ENCODE measurements at regions not wholly inside any gene's neighbourhood (a gene's known extent, or its start where the extent isn't known, plus 50 kb on each side); places are given as distances from the start of the nearest gene placed in this dataset.

- H3K27me3 ChIP-seq (ENCODE audit: control insufficient read depth in 1 of 2, insufficient read depth in 2 of 2, low read length in 2 of 2), result no peaks in the 10 kb centered on the region
- H3K9ac ChIP-seq (ENCODE audit: low read length), result no peak overlapping the region
- H3K36me3 ChIP-seq (ENCODE audit: insufficient read depth, low read length), result no peaks in the 10 kb centered on the region
- H3K4me1 ChIP-seq (ENCODE audit: insufficient read depth, low read length), result peaks cover 20% of the 10 kb centered on the region
- H3K4me3 ChIP-seq (ENCODE audit: low read depth in 1 of 2, low read length in 2 of 2), result no peak overlapping the region
- H3K27ac ChIP-seq (ENCODE audit: low read depth, low read length), result no peak overlapping the region
- no peaks in the 10 kb centered on the region for H3K9me3 ChIP-seq (ENCODE audit: low read length)
Observed at GRCh38 chr2:43133336-43133707, 93.1 kb downstream of the ZFP36L2 start.

GRCh38 chr2:43132683-43133301 lies 93.6 kb downstream of the ZFP36L2 start:
- H3K36me3 ChIP-seq (ENCODE audit: insufficient read depth, low read length), result no peaks in the 10 kb centered on the region
- no peak overlapping the region for H3K27ac ChIP-seq (ENCODE audit: low read depth, low read length)
- H3K4me1 ChIP-seq (ENCODE audit: insufficient read depth, low read length), result peaks cover 24% of the 10 kb centered on the region
- no peaks in the 10 kb centered on the region for H3K27me3 ChIP-seq (ENCODE audit: control insufficient read depth in 1 of 2, insufficient read depth in 2 of 2, low read length in 2 of 2)
- no peak overlapping the region for H3K4me3 ChIP-seq (ENCODE audit: low read depth in 1 of 2, low read length in 2 of 2)
- no peak overlapping the region for H3K9ac ChIP-seq (ENCODE audit: low read length)
- no peaks in the 10 kb centered on the region for H3K9me3 ChIP-seq (ENCODE audit: low read length)

GRCh38 chr2:43131890-43132682 lies 94.3 kb downstream of the ZFP36L2 start:
- Histone ChIP-seq H3K9me3 (ENCODE audit: low read length) (no peaks in the 10 kb centered on the region), H3K4me1 (ENCODE audit: insufficient read depth, low read length) (peaks cover 24% of the 10 kb centered on the region), H3K4me3 (ENCODE audit: low read depth in 1 of 2, low read length in 2 of 2) (no peak overlapping the region), H3K27ac (ENCODE audit: low read depth, low read length) (no peak overlapping the region), H3K27me3 (ENCODE audit: control insufficient read depth in 1 of 2, insufficient read depth in 2 of 2, low read length in 2 of 2) (no peaks in the 10 kb centered on the region), H3K36me3 (ENCODE audit: insufficient read depth, low read length) (no peaks in the 10 kb centered on the region), H3K9ac (ENCODE audit: low read length) (no peak overlapping the region)

GRCh38 chr2:43131051-43131889 lies 95.1 kb downstream of the ZFP36L2 start:
- H3K27ac ChIP-seq (ENCODE audit: low read depth, low read length), result no peak overlapping the region
- peaks cover 24% of the 10 kb centered on the region for H3K4me1 ChIP-seq (ENCODE audit: insufficient read depth, low read length)
- H3K27me3 ChIP-seq (ENCODE audit: control insufficient read depth in 1 of 2, insufficient read depth in 2 of 2, low read length in 2 of 2), result no peaks in the 10 kb centered on the region
- no peak overlapping the region for H3K4me3 ChIP-seq (ENCODE audit: low read depth in 1 of 2, low read length in 2 of 2)
- H3K9ac ChIP-seq (ENCODE audit: low read length), result no peak overlapping the region
- H3K9me3 ChIP-seq (ENCODE audit: low read length), result no peaks in the 10 kb centered on the region
- no peaks in the 10 kb centered on the region for H3K36me3 ChIP-seq (ENCODE audit: insufficient read depth, low read length)

- no peaks in the 10 kb centered on the region for H3K27me3 ChIP-seq (ENCODE audit: control insufficient read depth in 1 of 2, insufficient read depth in 2 of 2, low read length in 2 of 2)
- H3K4me1 ChIP-seq (ENCODE audit: insufficient read depth, low read length), result peaks cover 24% of the 10 kb centered on the region
- peak overlapping the region; percentile 44 for H3K27ac ChIP-seq (ENCODE audit: low read depth, low read length)
- H3K36me3 ChIP-seq (ENCODE audit: insufficient read depth, low read length), result no peaks in the 10 kb centered on the region
- H3K9me3 ChIP-seq (ENCODE audit: low read length), result no peaks in the 10 kb centered on the region
- no peak overlapping the region for H3K4me3 ChIP-seq (ENCODE audit: low read depth in 1 of 2, low read length in 2 of 2)
- no peak overlapping the region for H3K9ac ChIP-seq (ENCODE audit: low read length)
Observed at GRCh38 chr2:43130548-43130875, 95.9 kb downstream of the ZFP36L2 start.

- Histone ChIP-seq H3K9ac (ENCODE audit: low read length) (no peak overlapping the region), H3K4me1 (ENCODE audit: insufficient read depth, low read length) (peaks cover 24% of the 10 kb centered on the region), H3K27ac (ENCODE audit: low read depth, low read length) (peak overlapping the region; percentile 44), H3K9me3 (ENCODE audit: low read length) (no peaks in the 10 kb centered on the region), H3K4me3 (ENCODE audit: low read depth in 1 of 2, low read length in 2 of 2) (no peak overlapping the region), H3K27me3 (ENCODE audit: control insufficient read depth in 1 of 2, insufficient read depth in 2 of 2, low read length in 2 of 2) (no peaks in the 10 kb centered on the region), H3K36me3 (ENCODE audit: insufficient read depth, low read length) (no peaks in the 10 kb centered on the region)
Observed at GRCh38 chr2:43129676-43130547, 96.5 kb downstream of the ZFP36L2 start.

- Histone ChIP-seq H3K27ac (ENCODE audit: low read depth, low read length) (no peak overlapping the region), H3K9me3 (ENCODE audit: low read length) (no peaks in the 10 kb centered on the region), H3K27me3 (ENCODE audit: control insufficient read depth in 1 of 2, insufficient read depth in 2 of 2, low read length in 2 of 2) (no peaks in the 10 kb centered on the region), H3K4me1 (ENCODE audit: insufficient read depth, low read length) (peaks cover 33% of the 10 kb centered on the region), H3K36me3 (ENCODE audit: insufficient read depth, low read length) (no peaks in the 10 kb centered on the region), H3K9ac (ENCODE audit: low read length) (no peak overlapping the region), H3K4me3 (ENCODE audit: low read depth in 1 of 2, low read length in 2 of 2) (no peak overlapping the region)
Observed at GRCh38 chr2:43128559-43128955, 97.8 kb downstream of the ZFP36L2 start.

- no peaks in the 10 kb centered on the region for H3K36me3 ChIP-seq (ENCODE audit: insufficient read depth, low read length)
- peaks cover 36% of the 10 kb centered on the region for H3K4me1 ChIP-seq (ENCODE audit: insufficient read depth, low read length)
- H3K27me3 ChIP-seq (ENCODE audit: control insufficient read depth in 1 of 2, insufficient read depth in 2 of 2, low read length in 2 of 2), result no peaks in the 10 kb centered on the region
- H3K27ac ChIP-seq (ENCODE audit: low read depth, low read length), result peak overlapping the region; percentile 49
- H3K9me3 ChIP-seq (ENCODE audit: low read length), result no peaks in the 10 kb centered on the region
- H3K4me3 ChIP-seq (ENCODE audit: low read depth in 1 of 2, low read length in 2 of 2), result no peak overlapping the region
- no peak overlapping the region for H3K9ac ChIP-seq (ENCODE audit: low read length)
Observed at GRCh38 chr2:43127941-43128558, 98.4 kb downstream of the ZFP36L2 start.

- H3K27ac ChIP-seq (ENCODE audit: low read depth, low read length), result no peak overlapping the region
Observed at GRCh38 chr2:43127208-43127940, 99.0 kb downstream of the ZFP36L2 start.

GRCh38 chr2:43126817-43127207 lies 99.6 kb downstream of the ZFP36L2 start:
- no peaks in the 10 kb centered on the region for H3K36me3 ChIP-seq (ENCODE audit: insufficient read depth, low read length)
- no peaks in the 10 kb centered on the region for H3K9me3 ChIP-seq (ENCODE audit: low read length)
- H3K4me1 ChIP-seq (ENCODE audit: insufficient read depth, low read length), result peaks cover 44% of the 10 kb centered on the region
- no peak overlapping the region for H3K9ac ChIP-seq (ENCODE audit: low read length)
- H3K27ac ChIP-seq (ENCODE audit: low read depth, low read length), result no peak overlapping the region
- no peaks in the 10 kb centered on the region for H3K27me3 ChIP-seq (ENCODE audit: control insufficient read depth in 1 of 2, insufficient read depth in 2 of 2, low read length in 2 of 2)
- no peak overlapping the region for H3K4me3 ChIP-seq (ENCODE audit: low read depth in 1 of 2, low read length in 2 of 2)

More at GRCh38 chr2:43127208-43127940, 99.0 kb downstream of the ZFP36L2 start:
- Histone ChIP-seq H3K4me1 (ENCODE audit: insufficient read depth, low read length) (peaks cover 43% of the 10 kb centered on the region), H3K27me3 (ENCODE audit: control insufficient read depth in 1 of 2, insufficient read depth in 2 of 2, low read length in 2 of 2) (no peaks in the 10 kb centered on the region), H3K4me3 (ENCODE audit: low read depth in 1 of 2, low read length in 2 of 2) (no peak overlapping the region), H3K36me3 (ENCODE audit: insufficient read depth, low read length) (no peaks in the 10 kb centered on the region), H3K9me3 (ENCODE audit: low read length) (no peaks in the 10 kb centered on the region), H3K9ac (ENCODE audit: low read length) (no peak overlapping the region)

All from muscle layer of colon (tissue), 2 donors.